ES-I3 (cell line): ENCODE measurements at regions not wholly inside any gene's neighbourhood (a gene's known extent, or its start where the extent isn't known, plus 50 kb on each side); places are given as distances from the start of the nearest gene placed in this dataset.
"Not testable (repeated sequence)": the region's sequence is repeated elsewhere in the genome, so short reads cannot be mapped to it uniquely, and the experiment has no call there.

Experiments used
- H3K36me3 ChIP-seq: 2 replicates; pipeline ENCODE4 v1.6.1; 2013; ENCODE audit warnings: mild to moderate bottlenecking, low read length, control low read depth, moderate library complexity; ENCODE audit not compliant: insufficient read depth
- H3K4me1 ChIP-seq: 2 replicates; pipeline ENCODE4 v1.6.1; 2013; ENCODE audit warnings: mild to moderate bottlenecking, control low read depth, low read length; ENCODE audit not compliant: insufficient read depth
- H3K9ac ChIP-seq: 2 replicates; pipeline ENCODE4 v1.6.1; 2013; ENCODE audit warnings: low read depth, mild to moderate bottlenecking, low read length, moderate library complexity
- H3K9me3 ChIP-seq: 2 replicates; pipeline ENCODE4 v1.6.1; 2013; ENCODE audit warnings: mild to moderate bottlenecking, low read length, moderate library complexity; ENCODE audit not compliant: control insufficient read depth, insufficient read depth

DNA sequence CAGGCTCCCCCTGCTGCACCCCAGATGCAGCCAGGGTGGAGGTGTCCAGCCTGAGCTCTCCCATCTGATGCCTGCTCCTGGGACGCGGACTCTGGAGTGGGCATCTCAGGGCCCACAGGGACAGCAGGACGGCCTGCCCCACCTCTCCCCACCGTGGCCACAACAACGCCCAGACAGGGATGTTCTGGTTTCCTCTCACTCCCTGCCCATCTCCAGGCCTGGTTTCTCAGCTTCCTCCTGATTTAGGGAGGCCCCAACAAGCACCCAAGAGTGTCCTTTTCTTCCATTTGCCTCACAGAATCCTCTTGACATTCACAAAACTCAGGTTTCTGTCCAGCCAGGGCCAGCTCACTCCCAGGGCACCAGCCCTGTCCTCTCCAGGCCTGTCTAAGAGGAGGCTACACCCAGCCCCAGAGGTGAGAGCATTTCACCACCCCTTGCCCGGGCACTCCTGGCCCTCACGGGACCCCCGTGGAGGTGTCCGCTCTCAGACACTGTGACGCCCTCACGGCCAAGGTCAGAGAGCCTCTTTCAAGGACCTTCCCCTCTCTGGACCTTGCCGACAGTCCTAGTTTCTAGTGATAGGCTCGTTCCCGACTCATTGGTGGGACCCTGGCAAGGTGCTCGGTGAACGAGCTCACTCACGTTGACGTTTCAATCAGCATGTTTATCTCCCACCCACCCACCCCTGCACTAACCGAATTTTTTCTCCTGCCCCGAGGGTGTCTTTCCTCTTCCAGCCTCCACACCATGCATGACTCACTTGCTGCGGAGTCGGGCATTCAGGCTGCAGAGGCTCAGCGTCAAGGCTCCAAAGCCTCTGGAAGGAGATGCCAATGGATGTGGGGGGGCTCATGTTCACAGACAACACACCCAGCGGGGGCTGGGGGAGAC is 62.0 kb upstream of the UNC5A start:
- H3K36me3 ChIP-seq = no peaks in the 10 kb centered on the region
- H3K9ac ChIP-seq = no peak overlapping the region
- no peaks in the 10 kb centered on the region for H3K9me3 ChIP-seq
- H3K4me1 ChIP-seq = peaks cover 29% of the 10 kb centered on the region

DNA sequence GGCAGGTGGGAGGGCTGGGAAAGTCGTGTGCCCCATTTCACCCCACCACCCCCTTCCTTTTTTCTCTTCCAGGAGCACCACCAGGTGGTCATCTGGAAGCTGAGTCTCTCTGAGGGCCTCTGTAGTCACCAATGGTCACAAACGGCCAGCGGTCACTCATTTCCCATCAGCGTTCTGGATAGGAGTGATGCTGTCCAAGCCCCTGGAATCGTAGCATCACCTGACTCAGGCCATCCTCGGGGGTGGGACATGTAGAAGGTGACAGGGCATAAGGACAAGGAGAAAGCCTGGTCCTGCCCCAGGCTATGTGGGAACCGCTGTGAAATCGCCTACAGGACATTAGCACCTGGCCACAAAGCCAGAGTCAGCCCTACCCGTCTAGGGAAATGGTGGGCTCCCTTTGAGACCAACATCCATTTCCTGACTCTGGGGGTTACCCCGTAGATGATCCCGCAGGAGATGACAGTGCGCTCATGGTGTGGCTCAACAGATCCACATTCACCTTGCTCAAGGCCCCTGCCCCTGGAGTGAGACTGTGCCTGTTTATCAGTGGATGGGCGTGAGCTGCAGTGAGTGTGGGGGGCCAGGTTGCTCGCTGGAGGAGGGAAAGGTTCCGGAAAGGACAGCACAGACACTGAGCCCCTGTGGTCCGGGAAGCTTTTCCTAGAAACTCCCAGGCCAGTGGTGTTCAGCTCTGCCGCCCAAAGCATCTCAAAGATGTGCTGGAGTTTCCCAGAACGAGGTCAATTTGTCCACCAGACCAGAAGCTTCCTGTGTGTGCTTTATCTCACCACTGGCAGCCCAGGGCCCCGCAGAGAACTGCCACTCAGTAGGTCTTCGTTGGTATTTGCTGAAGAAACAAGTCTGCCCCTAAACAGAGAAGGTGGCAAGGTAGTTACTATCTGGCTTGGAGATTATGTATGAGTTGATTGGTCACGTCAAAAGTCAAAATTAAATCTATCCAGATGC is 61.1 kb upstream of the UNC5A start:
- Histone ChIP-seq H3K4me1 (peaks cover 28% of the 10 kb centered on the region), H3K36me3 (no peaks in the 10 kb centered on the region), H3K9me3 (no peaks in the 10 kb centered on the region; the same call in 1 of the 2 replicates), H3K9ac (no peak overlapping the region)

DNA sequence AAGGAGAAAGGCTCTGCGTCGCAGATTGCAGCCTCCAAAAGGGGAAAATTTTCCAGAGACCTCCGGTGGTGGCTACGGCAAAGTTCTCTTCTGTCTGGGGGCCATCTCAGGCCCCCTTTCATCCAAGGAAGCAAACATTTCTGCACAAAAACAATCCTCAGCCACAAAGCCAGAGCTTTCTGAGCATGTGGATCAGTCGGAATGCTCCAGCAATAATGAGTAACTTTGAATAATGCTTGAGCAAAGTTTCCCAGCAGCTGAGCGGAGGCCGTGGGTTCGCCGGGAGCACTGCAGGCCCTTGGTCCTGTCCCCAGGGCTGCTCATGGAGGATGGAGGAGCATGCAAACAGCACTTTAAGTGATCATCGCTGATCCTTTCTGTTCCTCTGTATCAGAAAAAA is 60.2 kb upstream of the UNC5A start:
- Histone ChIP-seq H3K4me1 (peaks cover 21% of the 10 kb centered on the region), H3K9me3 (no peaks in the 10 kb centered on the region; the same call in 1 of the 2 replicates), H3K36me3 (no peaks in the 10 kb centered on the region), H3K9ac (no peak overlapping the region)

DNA sequence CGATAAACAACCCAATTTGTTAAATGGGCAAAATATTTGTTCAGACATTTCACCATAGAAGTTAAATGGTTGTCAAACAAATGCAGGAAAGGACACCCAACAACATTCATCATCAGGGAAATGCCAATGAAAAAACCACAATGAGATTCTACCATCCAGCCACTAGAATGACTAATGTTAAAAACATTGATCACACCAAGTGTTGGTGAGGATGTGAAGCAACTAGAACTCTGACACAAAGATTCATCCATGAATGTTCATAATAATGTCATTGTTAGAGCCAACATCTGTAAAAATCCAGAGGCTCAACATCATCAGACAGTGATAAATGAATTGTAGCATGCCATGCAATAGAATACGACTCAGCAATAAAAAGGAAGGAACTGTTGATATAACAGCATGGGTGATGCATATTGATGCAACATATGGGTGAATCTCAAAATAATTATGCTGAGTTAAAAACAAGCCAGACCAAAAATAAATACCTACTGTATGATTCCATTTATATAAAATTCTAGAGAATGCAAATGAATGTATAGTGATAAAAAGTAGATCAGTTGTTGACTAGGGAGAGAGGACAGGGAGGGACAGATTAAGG is 55.9 kb upstream of the UNC5A start:
- H3K9me3 ChIP-seq = no peaks in the 10 kb centered on the region; the same call in 1 of the 2 replicates
- no peaks in the 10 kb centered on the region for H3K36me3 ChIP-seq
- no peaks in the 10 kb centered on the region for H3K4me1 ChIP-seq
- H3K9ac ChIP-seq = no peak overlapping the region

DNA sequence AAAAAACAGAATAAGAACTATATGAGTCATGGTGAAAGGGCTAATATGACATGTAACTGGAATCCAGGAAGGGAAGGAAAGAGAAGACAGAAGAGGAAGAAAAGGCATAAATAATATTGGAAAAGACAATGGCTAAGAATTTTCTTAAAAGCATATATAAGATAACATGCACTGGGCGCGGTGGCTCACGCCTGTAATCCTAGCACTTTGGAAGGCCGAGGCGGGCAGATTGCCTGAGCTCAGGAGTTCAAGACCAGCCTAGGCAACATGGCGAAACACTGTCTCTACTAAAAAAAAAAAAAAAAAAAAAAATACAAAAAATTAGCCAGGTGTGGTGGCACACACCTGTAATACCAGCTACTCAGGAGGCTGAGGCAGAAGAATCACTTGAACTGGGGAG is 54.8 kb upstream of the UNC5A start:
- not testable (repeated sequence) for H3K36me3 ChIP-seq, H3K4me1 ChIP-seq, H3K9me3 ChIP-seq, H3K9ac ChIP-seq

- H3K9ac ChIP-seq, H3K9me3 ChIP-seq, H3K36me3 ChIP-seq, H3K4me1 ChIP-seq: not testable (repeated sequence)
These were observed 52.8 kb upstream of the UNC5A start for GRCh38 chr5:176757569-176757968.
